NCI-H2227 treated with DMSO at 0.1 percent for 48 hours (cell line): ENCODE measurements at regions not wholly inside any gene's neighbourhood (a gene's known extent, or its start where the extent isn't known, plus 50 kb on each side); places are given as distances from the start of the nearest gene placed in this dataset.

Experiments
- DNase-seq: peaks from one replicate; lab custom pipeline; 2025; lab: John Stamatoyannopoulos, UW

DNA sequence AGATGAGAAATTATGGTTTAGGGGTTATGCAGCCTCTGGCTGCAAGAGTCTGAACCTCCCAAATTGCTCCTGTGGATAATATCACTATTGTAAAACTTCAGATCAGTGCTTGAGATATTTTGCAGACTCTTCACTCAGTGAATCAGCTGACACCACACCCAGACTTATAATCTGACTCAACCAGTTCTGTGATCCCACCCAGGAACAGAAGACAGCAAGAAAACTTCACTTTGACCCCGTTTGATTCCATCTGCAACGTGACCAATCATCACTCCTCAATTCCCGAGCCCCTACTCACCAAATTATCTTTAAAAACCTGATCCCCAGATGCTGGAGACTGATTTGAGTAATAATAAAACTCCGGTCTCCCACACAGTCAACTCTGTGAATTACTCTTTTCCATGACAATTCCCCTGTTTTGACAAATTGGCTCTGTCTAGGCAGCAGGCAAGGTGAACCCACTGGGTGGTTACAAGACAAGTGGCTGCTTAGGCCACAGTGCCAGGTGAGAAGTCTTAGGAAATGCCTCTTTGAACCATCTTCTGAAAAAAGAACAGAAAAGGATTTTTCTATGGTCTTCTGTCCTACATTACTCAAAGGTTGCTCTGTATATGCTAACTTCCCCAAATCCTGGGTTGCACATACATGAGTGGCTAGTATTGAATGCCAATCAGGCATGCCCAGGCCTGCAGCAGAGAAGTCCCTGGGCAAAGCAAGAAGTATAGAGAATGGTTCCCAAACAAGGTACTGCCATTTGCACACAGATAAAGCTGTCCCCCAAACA lies 588.0 kb downstream of the PRELID2 start:
- no peak for DNase-seq

DNA sequence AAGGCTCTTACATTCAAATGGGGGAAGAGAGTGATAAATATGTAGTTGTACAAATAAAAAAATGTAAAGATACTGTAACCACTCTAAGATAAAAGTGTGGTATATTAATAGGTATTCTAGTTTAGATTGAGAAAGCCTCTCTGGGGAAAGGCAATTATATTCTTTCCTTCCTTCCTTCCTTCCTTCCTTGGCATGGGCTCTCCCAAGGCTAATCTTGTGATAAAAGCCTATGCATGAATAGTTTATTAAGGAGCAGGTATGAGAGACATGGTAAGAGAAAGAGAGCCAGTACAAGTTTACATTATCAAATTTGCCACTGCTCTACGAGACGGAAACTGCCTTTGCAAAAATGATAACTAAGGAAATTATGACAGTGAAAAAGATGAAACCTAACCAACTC lies 588.8 kb downstream of the PRELID2 start:
- no peak for DNase-seq

DNA sequence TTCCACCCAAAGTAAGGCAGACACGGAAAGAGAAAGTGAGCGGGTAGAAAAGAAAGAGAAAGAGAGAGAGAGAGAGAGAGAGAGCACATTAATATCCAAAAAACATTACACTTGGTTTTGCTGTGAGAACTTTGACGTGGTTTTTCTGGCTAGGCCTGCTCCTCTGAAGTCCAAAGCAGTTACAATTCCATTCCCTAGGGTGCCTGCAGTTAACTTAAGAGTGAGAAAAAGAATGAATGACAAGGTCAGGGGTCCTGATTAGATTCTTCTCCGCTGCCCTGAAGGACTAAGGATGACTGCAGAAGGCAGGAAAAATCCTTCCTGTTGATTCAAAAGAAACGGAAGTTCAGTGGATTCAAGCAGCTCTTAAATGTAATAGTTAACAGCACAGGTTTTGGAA lies 589.8 kb downstream of the PRELID2 start:
- DNase-seq, result no peak

DNA sequence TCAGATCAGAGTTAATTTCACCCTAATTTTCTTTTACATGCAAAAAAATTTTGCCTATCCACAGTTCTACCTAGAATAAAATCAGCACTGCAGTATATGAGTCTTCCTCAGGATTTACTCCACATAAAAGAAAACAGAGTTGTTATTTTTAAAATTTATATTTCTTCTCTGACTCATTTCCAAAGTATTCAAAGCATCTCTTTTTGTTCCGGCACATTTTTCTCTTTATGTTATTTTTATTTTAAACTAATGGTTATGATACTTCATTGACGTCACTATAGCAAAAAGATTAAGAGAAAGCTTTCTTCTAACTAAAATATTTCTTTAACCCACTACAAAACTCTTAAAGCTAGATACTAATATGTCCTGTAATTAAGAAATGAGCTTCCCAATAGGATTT lies 590.4 kb downstream of the PRELID2 start:
- no peak for DNase-seq

DNA sequence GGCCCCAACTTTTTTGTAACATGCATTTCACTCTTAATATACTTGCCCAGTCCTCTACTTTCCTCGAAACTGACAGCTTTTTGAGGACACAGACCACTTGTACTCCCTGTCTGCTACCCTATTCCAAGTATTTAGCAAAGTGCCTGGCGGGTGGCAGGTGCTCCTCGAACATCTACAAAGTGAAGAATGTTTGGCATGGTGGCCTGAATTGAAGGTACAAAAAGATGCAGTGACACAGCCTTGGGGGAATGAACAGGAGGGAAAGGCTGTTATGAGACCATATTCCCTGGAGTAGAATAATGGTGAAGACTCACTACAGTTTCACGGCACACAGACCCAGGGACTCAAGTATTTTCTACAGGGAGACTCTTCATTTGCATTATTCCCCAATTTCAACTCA lies 590.9 kb downstream of the PRELID2 start:
- DNase-seq, result no peak

DNA sequence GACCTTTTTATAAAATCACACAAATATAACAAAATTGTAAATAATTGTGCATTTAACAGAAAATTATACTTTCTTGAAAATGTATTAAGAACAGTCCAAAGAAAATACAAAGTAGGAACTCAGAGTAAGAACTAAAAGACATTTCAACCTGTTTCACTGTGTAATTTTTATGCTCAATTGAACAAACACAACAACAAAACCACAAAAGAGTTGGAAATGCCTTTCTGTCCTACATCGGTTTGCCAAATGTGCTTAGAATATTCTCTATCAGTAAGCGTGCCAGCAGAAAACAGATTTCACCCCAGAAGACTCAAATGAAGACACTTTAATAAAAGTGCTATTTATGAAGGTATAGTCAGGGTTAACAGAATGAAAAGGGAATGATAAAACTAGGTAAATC lies 592.1 kb downstream of the PRELID2 start:
- DNase-seq, result no peak

DNA sequence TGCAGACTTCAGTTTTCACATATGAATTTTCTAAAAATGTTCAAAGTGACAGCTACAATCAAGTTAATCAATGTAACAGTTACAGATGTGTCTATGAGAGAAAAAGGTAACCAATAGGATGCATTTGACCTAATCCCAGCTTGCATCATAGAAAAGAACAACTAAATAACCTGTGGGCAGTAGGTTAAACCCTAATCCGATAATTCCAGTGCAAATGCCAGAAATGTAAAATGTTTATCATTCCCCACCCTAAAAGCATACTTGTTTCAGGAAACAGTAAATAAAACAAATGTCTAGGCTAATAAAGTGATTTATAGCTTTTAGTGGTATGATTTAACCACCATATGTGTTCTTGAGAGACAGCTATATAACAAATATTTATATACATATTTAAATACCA lies 592.6 kb downstream of the PRELID2 start:
- no peak for DNase-seq

DNA sequence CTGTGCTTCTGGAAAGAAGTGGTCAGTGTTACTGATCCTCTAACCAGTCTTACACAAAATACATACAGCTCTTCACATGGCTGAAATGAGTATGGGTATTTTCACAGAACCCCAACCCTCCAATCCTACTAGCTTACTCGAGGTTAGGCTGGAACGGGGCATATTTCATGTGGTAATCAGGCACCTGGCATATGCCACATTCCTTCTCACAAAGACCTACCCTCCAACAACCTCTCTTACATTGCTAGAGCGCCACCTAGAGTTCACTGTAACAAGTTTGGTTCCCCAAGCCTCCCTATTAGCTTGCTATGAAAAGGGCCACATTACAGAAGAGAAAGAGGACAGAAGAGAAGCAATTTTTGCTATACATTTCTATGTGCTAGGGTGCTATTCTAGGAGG lies 597.3 kb downstream of the PRELID2 start:
- DNase-seq, result peak; percentile 3

DNA sequence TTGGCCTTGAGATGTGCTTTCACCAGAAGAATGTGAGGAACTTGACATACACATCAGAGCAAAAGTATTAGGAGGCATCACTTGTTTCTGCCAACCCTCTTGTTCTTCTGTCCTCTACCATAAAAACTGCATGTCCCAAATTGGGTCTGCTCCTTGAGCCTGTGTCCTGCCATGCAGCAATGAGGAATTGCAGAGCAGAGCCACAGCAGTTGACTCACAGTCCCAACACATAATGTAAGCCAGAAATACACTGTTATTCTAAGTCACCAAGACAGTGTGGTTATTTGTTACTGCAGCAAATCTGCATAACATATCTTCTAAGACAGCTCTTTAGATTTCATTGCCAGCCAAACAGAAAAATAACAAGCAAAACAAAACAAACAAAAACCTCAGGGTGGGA lies 598.2 kb downstream of the PRELID2 start:
- DNase-seq, result no peak

DNA sequence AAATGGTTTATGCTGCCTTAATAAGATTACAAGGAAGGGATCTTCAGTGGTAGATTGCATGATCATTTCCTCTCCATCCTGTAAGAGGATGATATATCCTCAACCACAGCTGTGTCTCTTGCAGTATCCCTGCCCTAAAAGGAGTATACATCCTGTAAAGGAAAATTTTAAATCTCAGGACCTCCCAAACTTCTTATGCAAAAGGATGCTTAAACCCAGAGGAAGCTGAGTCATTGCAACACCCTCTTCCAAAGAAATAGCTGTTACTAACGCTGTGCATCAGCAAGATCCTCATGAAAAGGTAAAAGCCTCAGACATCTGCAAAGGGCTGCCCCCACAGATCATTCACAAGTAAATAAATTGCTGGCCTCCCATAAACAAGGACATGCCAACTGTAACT lies 599.0 kb downstream of the PRELID2 start:
- no peak for DNase-seq

DNA sequence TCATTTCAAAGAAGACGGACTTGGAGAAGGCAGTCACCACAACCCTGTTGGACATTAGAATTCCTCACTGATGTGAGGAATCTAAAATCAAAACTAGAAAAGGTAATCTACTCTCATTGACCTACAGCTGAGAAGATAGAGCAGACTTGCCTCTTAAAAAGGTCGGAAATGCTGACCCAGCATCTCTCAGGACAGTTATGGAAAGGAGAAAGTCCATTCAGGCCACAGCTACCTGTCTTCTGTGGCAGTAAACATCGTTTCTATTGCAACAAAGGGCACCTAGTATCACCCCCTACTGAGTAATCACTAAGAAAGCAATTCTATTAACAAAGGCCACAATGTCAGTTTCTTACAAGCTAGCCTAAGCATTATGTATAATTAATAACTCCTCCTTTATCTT lies 601.7 kb downstream of the PRELID2 start:
- DNase-seq, result no peak

DNA sequence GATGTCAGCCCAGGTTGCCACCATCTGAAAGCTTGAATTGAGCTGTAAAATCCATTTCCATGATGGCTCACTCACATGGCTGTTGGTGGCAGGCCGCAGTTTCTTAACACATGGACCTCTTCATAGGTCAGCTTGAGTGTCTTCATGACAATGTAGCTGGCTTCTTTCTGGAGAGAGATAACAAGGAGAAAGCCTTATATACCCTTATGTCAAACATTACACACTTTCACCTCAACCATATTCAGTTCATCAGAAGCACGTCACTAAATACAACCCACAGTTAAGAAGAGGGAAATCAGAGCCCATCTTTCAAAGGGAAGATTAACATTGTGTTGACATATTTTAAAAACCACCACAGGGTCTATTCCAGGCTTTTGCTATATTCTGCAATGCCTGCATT lies 604.4 kb downstream of the PRELID2 start:
- DNase-seq, result no peak

DNA sequence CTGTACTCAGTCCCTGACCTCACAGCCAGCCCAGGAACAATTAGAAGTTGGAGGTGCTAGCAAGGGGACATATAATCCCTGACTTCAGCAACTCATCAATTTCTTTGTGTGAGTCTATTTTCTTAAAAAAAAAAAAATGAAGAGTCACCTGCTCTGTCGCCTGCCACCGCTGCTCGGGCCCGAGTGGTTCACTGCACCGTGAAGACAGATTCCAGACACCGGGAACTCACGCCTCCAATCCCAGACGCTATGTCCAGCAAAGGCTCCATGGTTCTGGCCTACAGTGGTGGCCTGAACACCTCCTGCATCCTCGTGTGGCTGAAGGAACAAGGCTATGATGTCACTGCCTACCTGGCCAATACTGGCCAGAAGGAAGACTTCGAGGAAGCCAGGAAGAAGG lies 606.6 kb downstream of the PRELID2 start:
- DNase-seq, result no peak

DNA sequence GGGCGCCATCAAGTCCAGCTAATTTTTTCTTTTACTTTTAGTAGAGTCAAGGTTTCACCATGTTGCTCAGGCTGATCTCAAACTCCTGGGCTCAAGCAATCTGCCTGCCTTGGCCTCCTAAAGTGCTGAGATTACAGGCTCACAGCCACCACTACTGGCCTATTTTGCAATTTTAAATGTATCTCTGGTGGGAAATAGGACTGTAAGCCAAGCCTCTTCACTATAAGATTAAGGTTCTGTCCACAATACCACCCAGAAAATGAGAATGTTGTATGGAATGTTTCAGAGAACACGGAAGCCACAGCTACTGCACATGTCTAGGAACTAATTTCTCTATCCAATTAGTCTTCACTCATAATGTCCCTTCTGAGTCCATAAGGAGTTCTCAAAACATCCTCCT lies 607.3 kb downstream of the PRELID2 start:
- DNase-seq, result no peak

DNA sequence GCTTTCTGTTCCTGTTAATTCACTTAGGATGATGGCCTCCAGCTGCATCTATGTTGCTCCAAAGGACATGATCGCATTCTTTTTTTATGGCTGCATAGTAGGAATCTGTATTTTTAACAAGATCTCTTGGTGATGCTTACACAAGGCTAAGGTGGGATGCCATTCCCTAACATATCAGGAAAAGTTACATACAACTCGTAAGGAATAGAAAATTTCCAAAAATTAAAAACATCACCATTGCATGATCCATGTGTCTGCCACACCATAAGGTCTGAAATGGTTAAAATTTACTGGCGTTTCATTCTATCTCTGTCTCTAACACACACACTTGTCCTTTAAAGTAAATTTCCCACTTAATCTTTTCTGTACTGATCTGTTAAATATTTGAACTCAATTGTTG lies 608.4 kb downstream of the PRELID2 start:
- DNase-seq, result no peak

DNA sequence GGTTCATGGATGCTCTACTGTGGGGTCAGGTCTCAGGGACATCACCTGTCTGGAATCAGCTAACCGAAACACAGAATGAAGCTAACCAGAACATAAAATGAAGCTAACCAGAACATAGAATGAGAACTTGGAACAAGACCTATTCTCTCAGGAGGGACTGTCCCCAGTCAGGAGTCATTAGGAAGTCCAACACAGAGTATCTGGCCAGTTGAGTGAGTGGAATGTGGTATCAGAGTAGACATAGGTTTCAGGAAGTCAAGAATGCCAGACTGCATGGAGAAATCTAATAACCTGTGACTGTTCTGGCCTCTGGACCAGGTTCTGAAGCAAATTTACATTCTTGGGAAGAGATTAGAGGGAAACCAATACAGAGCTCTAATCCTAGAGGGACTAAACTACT lies 609.6 kb downstream of the PRELID2 start:
- no peak for DNase-seq

DNA sequence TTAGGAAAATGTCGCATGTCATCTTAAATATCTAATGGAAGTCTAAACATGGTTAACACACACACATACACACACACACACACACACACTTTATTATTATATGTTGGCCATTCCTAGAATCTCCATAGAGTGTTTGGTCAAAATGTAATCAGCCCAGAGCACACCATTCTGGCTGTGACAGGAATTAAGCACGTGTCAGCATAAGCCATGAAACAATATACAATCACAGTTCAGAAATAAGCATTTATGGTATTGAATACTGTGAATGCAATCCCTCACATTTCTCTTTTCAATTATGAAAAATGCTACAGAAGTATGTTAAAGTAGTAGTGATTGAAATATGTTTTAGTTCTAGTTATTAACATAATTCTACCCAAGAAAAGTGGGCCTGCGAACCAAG lies 611.6 kb downstream of the PRELID2 start:
- no peak for DNase-seq

DNA sequence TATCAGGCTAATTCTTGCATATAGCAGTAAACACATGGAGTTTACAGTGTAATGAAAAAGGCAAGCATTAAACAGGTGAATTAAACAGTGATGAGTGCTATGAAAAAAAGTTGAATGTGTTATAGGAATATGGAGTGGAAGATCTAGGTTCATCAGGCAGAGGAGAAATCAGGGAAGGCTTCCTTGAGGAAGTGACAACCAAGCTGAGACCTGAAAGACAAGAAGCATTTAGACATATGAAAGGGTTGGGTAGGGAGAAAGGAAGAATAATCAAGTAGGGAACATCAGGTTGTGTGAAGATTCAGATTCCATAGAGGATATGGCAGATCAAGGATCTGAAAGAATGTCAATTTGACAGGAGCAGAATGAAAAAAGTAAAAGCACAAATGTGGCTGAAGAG lies 612.5 kb downstream of the PRELID2 start:
- DNase-seq, result no peak

DNA sequence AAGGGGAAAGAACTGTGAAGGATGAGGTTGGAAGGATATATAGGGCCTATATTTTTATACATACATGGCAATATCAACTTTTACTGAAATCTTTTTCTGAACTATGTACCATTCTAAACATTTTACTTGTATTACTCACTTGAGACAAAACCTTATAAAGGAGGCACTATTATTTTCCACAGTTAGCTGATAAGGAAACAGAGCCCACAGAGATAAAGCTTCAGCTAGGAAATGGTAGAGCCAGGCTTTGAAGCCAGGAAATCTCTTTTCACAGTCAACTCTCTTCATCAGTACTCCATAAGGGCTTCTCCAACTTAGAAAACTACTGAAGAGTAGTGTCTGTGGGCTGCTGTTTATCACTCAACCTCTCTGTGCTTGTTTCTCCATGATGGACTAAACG lies 613.7 kb downstream of the PRELID2 start:
- DNase-seq, result no peak

DNA sequence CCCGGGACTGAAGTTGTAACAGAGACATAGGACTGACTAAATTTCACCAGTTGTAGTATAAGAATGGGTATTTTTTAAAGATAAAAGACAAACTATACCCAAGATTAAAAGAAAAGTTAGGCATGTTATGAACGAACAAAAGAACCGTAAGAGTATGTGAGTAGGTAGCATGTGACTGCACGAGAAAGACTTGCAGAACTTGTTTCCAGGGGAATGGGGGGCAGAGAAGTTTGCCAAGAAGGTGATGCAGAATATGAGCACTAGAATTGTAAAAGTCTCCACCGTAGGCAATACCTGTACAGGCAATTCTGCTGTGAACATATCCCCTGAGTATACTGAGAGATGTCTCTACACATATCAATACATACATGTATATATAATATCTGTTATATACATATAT lies 614.7 kb downstream of the PRELID2 start:
- DNase-seq, result no peak

DNA sequence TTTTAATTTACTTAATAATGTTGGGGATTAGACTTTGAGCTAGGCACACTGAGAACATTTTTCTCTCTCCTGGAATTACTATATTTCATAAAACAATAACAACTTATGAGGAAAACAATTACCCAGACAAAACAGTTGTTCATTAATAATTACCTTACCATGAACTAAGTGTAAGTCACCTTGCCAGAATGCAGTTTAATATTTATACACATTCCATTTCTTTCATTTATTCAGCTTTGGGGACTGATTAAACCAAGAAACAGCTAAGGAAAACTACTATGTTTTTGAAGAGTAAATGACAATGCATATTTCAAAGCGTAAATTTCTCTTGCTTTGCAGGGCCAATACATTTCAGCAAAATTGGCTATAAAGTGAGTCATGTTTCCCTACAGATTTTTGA lies 616.2 kb downstream of the PRELID2 start:
- no peak for DNase-seq

DNA sequence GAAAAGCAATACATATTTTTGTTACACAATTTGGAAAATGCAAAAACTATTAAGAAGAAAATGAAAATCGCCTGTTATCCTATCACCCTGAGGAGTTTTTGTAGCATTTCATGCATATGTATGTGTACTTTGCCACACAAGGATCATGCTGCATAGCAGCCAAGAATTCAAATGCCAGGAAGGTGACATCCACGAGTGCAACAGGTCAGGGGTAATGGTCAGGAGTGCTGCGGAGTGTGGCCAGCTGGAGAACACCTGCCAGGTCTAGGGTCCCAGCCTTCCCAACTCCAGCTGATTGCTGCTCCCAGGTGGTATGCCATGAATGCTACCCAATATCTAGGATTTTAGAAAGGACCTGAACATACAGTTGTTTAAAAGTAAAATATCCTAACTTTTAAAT lies 617.1 kb downstream of the PRELID2 start:
- DNase-seq, result no peak

DNA sequence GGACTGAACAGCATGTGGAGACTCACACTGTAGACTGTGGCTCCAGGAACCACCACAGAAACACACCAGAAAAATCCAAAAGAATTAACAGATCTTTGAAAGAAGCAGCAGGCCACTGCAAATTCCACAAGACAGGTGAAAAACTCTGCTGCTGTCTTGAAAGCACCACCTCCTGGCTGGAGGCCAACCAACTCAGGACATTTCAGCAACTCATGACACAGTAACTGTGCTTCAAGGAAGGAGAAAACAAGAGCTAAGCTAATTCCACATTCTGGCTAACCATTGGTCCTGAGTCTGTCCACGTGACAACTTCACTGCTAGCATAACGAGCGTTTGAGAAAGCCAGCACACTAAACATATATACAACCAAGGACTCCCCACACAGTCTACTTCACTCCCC lies 625.1 kb downstream of the PRELID2 start:
- no peak for DNase-seq

DNA sequence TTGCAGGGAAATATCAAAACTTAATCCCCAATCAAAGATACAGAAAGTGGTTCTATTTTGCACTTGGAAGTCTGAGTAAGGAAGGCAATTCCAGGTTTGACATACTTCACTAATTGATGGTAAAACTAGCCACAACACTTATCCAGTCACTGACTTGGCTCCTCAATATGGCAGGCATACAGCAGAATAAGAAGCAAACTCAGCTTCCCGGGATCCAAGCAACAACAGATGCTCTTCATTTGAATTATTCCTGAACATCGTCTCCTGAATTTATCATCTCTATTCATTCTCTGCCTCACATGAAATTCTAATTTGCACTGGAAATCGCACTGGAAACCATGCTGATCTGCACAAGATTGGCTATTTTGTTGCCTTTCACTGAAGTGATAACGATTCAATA lies 629.6 kb downstream of the PRELID2 start:
- no peak for DNase-seq

DNA sequence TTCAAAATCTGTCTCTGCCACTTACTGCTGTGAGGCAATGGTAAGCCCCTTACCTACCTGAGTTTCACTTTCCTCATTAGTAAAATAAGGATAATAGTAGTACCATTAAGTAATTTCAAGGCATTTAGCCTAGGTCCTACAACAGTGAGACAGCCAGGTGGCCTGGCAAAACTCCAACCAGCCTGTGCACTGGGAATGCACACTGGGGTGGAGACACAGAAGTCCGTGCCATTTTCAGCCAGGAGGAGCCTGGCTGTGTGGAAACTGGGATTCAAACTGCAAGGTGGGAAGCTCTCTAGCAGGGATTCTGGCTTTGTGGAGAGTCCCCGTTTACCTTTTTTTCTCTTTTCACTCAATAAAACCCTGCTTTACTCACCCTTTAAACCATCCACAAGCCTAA lies 630.4 kb downstream of the PRELID2 start:
- DNase-seq, result no peak
